Hepatocyte (in vitro differentiated cells): ENCODE measurements at regions not wholly inside any gene's neighbourhood (a gene's known extent, or its start where the extent isn't known, plus 50 kb on each side); places are given as distances from the start of the nearest gene placed in this dataset.

ENCODE experiments used
- DNase-seq: peaks from one replicate; pipeline ENCODE4 v3.0.0-alpha.2; 2016; ENCODE audit warnings: low spot score
- H2AFZ ChIP-seq: fragments of 200-600 bp; sonication (generic); 2 replicates; pipeline ENCODE4 v1.6.0; 2016; ENCODE audit warnings: antibody characterized with exemption, mild to moderate bottlenecking
- H3K27ac ChIP-seq: fragments of 200-600 bp; sonication (generic); 2 replicates; pipeline ENCODE4 v1.5.1; 2016; ENCODE audit warnings: mild to moderate bottlenecking
- H3K27me3 ChIP-seq: fragments of 200-600 bp; sonication (generic); 2 replicates; pipeline ENCODE4 v1.6.1; 2016
- H3K36me3 ChIP-seq: fragments of 200-600 bp; sonication (generic); replicated peaks from 2 replicates; pipeline ENCODE4 v1.5.1; 2016; ENCODE audit warnings: low read depth; ENCODE audit not compliant: insufficient read depth
- H3K4me1 ChIP-seq: fragments of 200-600 bp; sonication (generic); 2 replicates; pipeline ENCODE4 v1.5.1; 2016; ENCODE audit warnings: mild to moderate bottlenecking, moderate library complexity; ENCODE audit not compliant: insufficient read depth
- H3K4me2 ChIP-seq: fragments of 200-600 bp; sonication (generic); 2 replicates; pipeline ENCODE4 v1.6.0; 2016
- H3K4me3 ChIP-seq: fragments of 200-600 bp; sonication (generic); 2 replicates; pipeline ENCODE4 v1.5.1; 2016; ENCODE audit warnings: mild to moderate bottlenecking
- H3K79me2 ChIP-seq: fragments of 200-600 bp; sonication (generic); 2 replicates; pipeline ENCODE4 v1.6.0; 2017; ENCODE audit warnings: mild to moderate bottlenecking
- H3K9me2 ChIP-seq: fragments of 200-600 bp; sonication (generic); replicated peaks from 2 replicates; pipeline ENCODE4 v1.6.0; 2017; ENCODE audit warnings: mild to moderate bottlenecking; ENCODE audit not compliant: insufficient read depth
- H3K9me3 ChIP-seq: fragments of 200-600 bp; sonication (generic); 2 replicates; pipeline ENCODE4 v1.5.1; 2016; ENCODE audit warnings: low read depth, mild to moderate bottlenecking
- H4K20me1 ChIP-seq: fragments of 200-600 bp; sonication (generic); 2 replicates; pipeline ENCODE4 v1.6.0; 2016; ENCODE audit warnings: mild to moderate bottlenecking; ENCODE audit not compliant: insufficient read depth, poor library complexity, severe bottlenecking
- EZH2 ChIP-seq: fragments of 200-600 bp; sonication (generic); IDR thresholded peaks from 2 replicates; pipeline ENCODE4 v1.6.1; 2016; ENCODE audit warnings: antibody characterized with exemption, mild to moderate bottlenecking, borderline replicate concordance
- EZH2phosphoT487 ChIP-seq: fragments of 200-600 bp; sonication (generic); IDR thresholded peaks from one replicate; pipeline ENCODE4 v1.6.1; 2018; ENCODE audit warnings: antibody characterized with exemption, mild to moderate bottlenecking, low read depth, moderate library complexity; ENCODE audit not compliant: unreplicated experiment, severe bottlenecking
- WGBS: methylation state at CpG from one replicate; pipeline ENCODE4 v1.1.6; 2016; ENCODE audit warnings: low lambda C conversion rate; ENCODE audit errors: missing lambda C conversion rate; 5-methylcytosine and 5-hydroxymethylcytosine counted together
- TF ChIP-seq, protein P1 (sequence below): fragments of 200-600 bp; sonication (generic); IDR thresholded peaks from 2 replicates; pipeline ENCODE4 v1.5.1; 2016; ENCODE audit warnings: antibody characterized with exemption, mild to moderate bottlenecking; ENCODE audit not compliant: poor library complexity

DNA sequence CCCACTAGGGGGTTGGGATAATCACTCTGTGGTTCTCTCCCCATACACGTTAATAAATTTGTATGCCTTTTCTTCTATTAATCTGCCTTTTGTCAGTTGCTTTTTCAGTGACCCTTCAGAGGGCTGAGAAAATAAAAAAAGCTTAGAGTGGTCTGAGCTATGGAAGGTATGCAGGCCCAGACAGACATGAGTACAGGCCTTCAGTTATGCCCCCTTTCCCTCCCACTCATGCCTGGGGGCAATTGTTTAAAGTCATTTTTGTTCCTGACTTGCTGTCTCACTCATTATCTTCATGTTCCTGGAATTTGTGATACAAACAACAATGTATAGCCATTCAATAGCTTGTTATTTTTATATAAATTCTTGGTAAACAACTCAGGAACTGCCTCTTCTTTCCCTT lies 170.8 kb downstream of the AKR1D1 start:
- TF ChIP-seq, protein P1, sequence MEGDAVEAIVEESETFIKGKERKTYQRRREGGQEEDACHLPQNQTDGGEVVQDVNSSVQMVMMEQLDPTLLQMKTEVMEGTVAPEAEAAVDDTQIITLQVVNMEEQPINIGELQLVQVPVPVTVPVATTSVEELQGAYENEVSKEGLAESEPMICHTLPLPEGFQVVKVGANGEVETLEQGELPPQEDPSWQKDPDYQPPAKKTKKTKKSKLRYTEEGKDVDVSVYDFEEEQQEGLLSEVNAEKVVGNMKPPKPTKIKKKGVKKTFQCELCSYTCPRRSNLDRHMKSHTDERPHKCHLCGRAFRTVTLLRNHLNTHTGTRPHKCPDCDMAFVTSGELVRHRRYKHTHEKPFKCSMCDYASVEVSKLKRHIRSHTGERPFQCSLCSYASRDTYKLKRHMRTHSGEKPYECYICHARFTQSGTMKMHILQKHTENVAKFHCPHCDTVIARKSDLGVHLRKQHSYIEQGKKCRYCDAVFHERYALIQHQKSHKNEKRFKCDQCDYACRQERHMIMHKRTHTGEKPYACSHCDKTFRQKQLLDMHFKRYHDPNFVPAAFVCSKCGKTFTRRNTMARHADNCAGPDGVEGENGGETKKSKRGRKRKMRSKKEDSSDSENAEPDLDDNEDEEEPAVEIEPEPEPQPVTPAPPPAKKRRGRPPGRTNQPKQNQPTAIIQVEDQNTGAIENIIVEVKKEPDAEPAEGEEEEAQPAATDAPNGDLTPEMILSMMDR: no peak
- no peak for TF ChIP-seq EZH2
- no peak for TF ChIP-seq EZH2phosphoT487
- Histone ChIP-seq H3K9me3 (no peaks in the 10 kb centered on the region), H4K20me1 (no peaks in the 10 kb centered on the region), H3K79me2 (no peaks in the 10 kb centered on the region), H2AFZ (peak overlapping the region; percentile 12), H3K4me3 (no peak overlapping the region), H3K27me3 (no peaks in the 10 kb centered on the region), H3K27ac (peak overlapping the region; percentile 90), H3K4me2 (no peak overlapping the region), H3K9me2 (no peaks in the 10 kb centered on the region), H3K36me3 (no peaks in the 10 kb centered on the region), H3K4me1 (peaks cover 23% of the 10 kb centered on the region)
- 53% methylated on average over 1 of the region's 1 CpG for WGBS
- no peak for DNase-seq

DNA sequence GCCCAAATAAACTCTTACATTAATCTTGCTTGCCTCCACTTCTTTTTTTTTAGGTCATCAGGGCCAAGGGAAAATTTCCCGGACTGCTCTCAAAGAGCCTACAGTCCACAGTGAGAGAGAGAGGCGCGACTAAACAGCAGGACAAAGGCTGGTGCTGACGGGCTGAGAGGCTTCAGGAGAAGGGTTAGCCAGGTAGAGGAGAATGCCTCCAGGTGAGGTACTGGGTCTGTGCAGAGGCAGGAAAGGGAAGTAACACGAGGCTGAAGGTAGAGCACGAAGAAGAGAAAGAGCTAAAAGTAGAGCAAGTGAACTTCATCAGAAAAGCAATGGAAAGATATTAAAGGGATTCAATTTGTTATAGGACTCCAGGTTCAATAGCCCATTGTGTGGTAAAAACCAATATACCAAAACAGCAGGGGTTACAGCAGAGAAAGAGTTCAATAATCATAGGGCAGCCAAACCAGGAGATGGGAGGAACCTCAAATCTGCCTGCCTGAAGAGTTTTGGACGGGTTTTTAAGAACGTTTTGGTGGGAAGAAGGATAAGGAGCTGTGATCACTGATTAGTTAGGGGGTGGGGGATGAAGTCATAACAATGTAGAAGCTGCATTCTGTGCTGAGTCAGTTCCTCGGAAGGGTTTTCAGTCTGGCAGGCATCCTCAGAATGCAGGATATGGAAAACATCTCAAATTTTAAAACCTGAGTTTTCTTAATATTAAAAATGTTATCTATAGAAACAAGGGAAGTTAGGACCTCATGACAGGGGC lies 171.5 kb downstream of the AKR1D1 start:
- H3K4me1 ChIP-seq: peaks cover 23% of the 10 kb centered on the region
- no peaks in the 10 kb centered on the region for H3K27me3 ChIP-seq
- H3K9me2 ChIP-seq: no peaks in the 10 kb centered on the region
- H3K36me3 ChIP-seq: no peaks in the 10 kb centered on the region
- no peaks in the 10 kb centered on the region for H3K79me2 ChIP-seq
- H3K9me3 ChIP-seq: no peaks in the 10 kb centered on the region
- H3K27ac ChIP-seq: peak overlapping the region; percentile 90
- no peak overlapping the region for H3K4me2 ChIP-seq
- 77% methylated on average over 9 of the region's 9 CpGs for WGBS
- no peaks in the 10 kb centered on the region for H4K20me1 ChIP-seq
- no peak for DNase-seq
- H3K4me3 ChIP-seq: no peak overlapping the region
- no peak overlapping the region for H2AFZ ChIP-seq
- TF ChIP-seq EZH2phosphoT487 (no peak), EZH2 (no peak)
- TF ChIP-seq, protein P1: no peak

DNA sequence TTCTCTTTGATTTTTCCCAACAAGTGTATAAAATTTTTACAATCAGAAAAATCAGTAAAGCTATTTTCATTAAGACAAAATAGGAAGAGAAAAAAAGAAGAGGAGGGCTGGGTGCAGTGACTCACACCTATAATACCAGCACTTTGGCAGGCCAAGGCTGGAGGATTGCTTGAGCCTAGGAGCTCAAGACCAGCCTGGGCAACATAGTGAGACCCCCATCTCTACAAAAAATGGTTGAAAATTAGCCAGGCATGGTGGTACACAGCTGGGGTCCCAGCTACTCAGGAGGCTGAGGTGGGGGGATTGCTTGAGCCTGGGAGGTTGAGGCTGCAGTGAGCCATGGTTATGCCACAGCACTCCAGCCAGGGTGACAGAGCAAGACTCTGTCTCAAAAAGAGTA lies 172.3 kb downstream of the AKR1D1 start:
- DNase-seq: no peak
- no peak overlapping the region for H3K27ac ChIP-seq
- no peak for TF ChIP-seq EZH2
- TF ChIP-seq, protein P1: no peak
- no peak for TF ChIP-seq EZH2phosphoT487
- H3K27me3 ChIP-seq: no peaks in the 10 kb centered on the region
- H3K4me3 ChIP-seq: no peak overlapping the region
- H4K20me1 ChIP-seq: no peaks in the 10 kb centered on the region
- H3K9me2 ChIP-seq: no peaks in the 10 kb centered on the region
- no peaks in the 10 kb centered on the region for H3K36me3 ChIP-seq
- H3K9me3 ChIP-seq: no peaks in the 10 kb centered on the region
- H3K4me1 ChIP-seq: peaks cover 20% of the 10 kb centered on the region
- no peak overlapping the region for H2AFZ ChIP-seq
- no peaks in the 10 kb centered on the region for H3K79me2 ChIP-seq
- no peak overlapping the region for H3K4me2 ChIP-seq
